ENCODE measurements at regions not wholly inside any gene's neighbourhood (a gene's known extent, or its start where the extent isn't known, plus 50 kb on each side); places are given as distances from the start of the nearest gene placed in this dataset.
"Not testable (repeated sequence)": the region's sequence is repeated elsewhere in the genome, so short reads cannot be mapped to it uniquely, and the experiment has no call there.

- no peak for TF ChIP-seq POU6F1 (CRISPR knock-in tag; IDR thresholded peaks at IDR 0.05; ENCODE audit: borderline replicate concordance, low read depth)
- TF ChIP-seq ZNF565 (CRISPR knock-in tag; conservative IDR thresholded peaks at IDR 0.05; ENCODE audit: low read depth) = no peak
- TF ChIP-seq CSDC2 (CRISPR knock-in tag; IDR thresholded peaks at IDR 0.05) = no peak
- TF ChIP-seq ZFP3 (CRISPR knock-in tag; IDR thresholded peaks at IDR 0.05) = no peak
- TF ChIP-seq ISL1 (CRISPR knock-in tag; IDR thresholded peaks at IDR 0.05) = no peak
Measured at GRCh38 chr22:19598054-19598855, 74.0 kb upstream of the CLDN5 start (continued).

GRCh38 chr22:19599004-19599403 lies 74.8 kb upstream of the CLDN5 start:
- ATAC-seq = no peak

GRCh38 chr22:19599626-19600243 lies 75.5 kb upstream of the CLDN5 start:
- no peak for ATAC-seq
- TF ChIP-seq PATZ1 (CRISPR knock-in tag; IDR thresholded peaks at IDR 0.05; ENCODE audit: borderline replicate concordance) (no peak), ISL1 (CRISPR knock-in tag; IDR thresholded peaks at IDR 0.05) (no peak), SNAI2 (CRISPR knock-in tag; IDR thresholded peaks at IDR 0.05) (no peak), ZFP30 (CRISPR knock-in tag; IDR thresholded peaks at IDR 0.05) (no peak), ZNF8 (CRISPR knock-in tag; IDR thresholded peaks at IDR 0.05) (no peak), ZNF70 (CRISPR knock-in tag; IDR thresholded peaks at IDR 0.05) (no peak), CSRNP3 (CRISPR knock-in tag; IDR thresholded peaks at IDR 0.05) (no peak), RARB (CRISPR knock-in tag; IDR thresholded peaks at IDR 0.05) (no peak), POU6F1 (CRISPR knock-in tag; IDR thresholded peaks at IDR 0.05; ENCODE audit: borderline replicate concordance, low read depth) (no peak), TOX (CRISPR knock-in tag; IDR thresholded peaks at IDR 0.05; ENCODE audit: borderline replicate concordance) (no peak), OSR1 (CRISPR knock-in tag; IDR thresholded peaks at IDR 0.05) (no peak)

More at GRCh38 chr22:19599004-19599403, 74.8 kb upstream of the CLDN5 start:
- TF ChIP-seq TSHZ2 (CRISPR knock-in tag; IDR thresholded peaks at IDR 0.05) (no peak), ISL1 (CRISPR knock-in tag; IDR thresholded peaks at IDR 0.05) (no peak), ZC3H10 (CRISPR knock-in tag; IDR thresholded peaks at IDR 0.05) (no peak), ZNF8 (CRISPR knock-in tag; IDR thresholded peaks at IDR 0.05) (no peak), ESRRG (CRISPR knock-in tag; IDR thresholded peaks at IDR 0.05) (no peak)

GRCh38 chr22:19603346-19603745 lies 79.1 kb upstream of the CLDN5 start:
- not testable (repeated sequence) for ATAC-seq

Data from SK-N-SH treated with all-trans-retinoic acid at 6 μM for 48 hours (cell line).